Memory B cell (primary cell): ENCODE measurements at regions not wholly inside any gene's neighbourhood (a gene's known extent, or its start where the extent isn't known, plus 50 kb on each side); places are given as distances from the start of the nearest gene placed in this dataset.

Source experiments
- ATAC-seq: fragments of 150-1000 bp; cut with Tn5 transposase; 2 replicates; pipeline ENCODE4 v1.10.0; 2021; ENCODE audit warnings: low read depth, mild to moderate bottlenecking, moderate library complexity
- DNase-seq, 2 donors: peaks; one replicate each; pipeline ENCODE4 v3.0.0; 2022; ENCODE audit warnings: low spot score in 2 of 2
- H3K27ac Mint-ChIP-seq: one replicate; pipeline ENCODE4 v1.8.0; 2022; ENCODE audit warnings: mild to moderate bottlenecking, moderate library complexity, mixed read lengths
- H3K27me3 Mint-ChIP-seq: one replicate; pipeline ENCODE4 v1.8.0; 2022; ENCODE audit warnings: mixed read lengths
- H3K36me3 Mint-ChIP-seq: one replicate; pipeline ENCODE4 v1.8.0; 2022; ENCODE audit warnings: mild to moderate bottlenecking, mixed read lengths
- H3K4me1 Mint-ChIP-seq: one replicate; pipeline ENCODE4 v1.8.0; 2022; ENCODE audit warnings: mixed read lengths
- H3K4me3 Mint-ChIP-seq: one replicate; pipeline ENCODE4 v1.8.0; 2022; ENCODE audit warnings: mild to moderate bottlenecking, moderate library complexity, mixed read lengths
- H3K9me3 Mint-ChIP-seq: one replicate; pipeline ENCODE4 v1.8.0; 2022; ENCODE audit warnings: mixed read lengths

GRCh38 chr6:97790926-97791590 lies 508.0 kb upstream of the MMS22L start:
- ATAC-seq (no peak), DNase-seq (no peak)
- Mint-ChIP-seq H3K27me3 (no peaks in the 10 kb centered on the region), H3K27ac (no peak overlapping the region), H3K4me1 (no peaks in the 10 kb centered on the region), H3K4me3 (no peak overlapping the region), H3K9me3 (peaks cover 4% of the 10 kb centered on the region), H3K36me3 (no peaks in the 10 kb centered on the region)

- no peak overlapping the region for H3K27ac Mint-ChIP-seq
- no peaks in the 10 kb centered on the region for H3K27me3 Mint-ChIP-seq
- H3K4me1 Mint-ChIP-seq, result no peaks in the 10 kb centered on the region
- DNase-seq, result no peak
- no peak for ATAC-seq
- H3K4me3 Mint-ChIP-seq, result no peak overlapping the region
- no peaks in the 10 kb centered on the region for H3K36me3 Mint-ChIP-seq
- peaks cover 2% of the 10 kb centered on the region for H3K9me3 Mint-ChIP-seq
These were observed 522.6 kb upstream of the MMS22L start for GRCh38 chr6:97805596-97805995.

- no peaks in the 10 kb centered on the region for H3K9me3 Mint-ChIP-seq
- ATAC-seq (no peak), DNase-seq (no peak)
- no peak overlapping the region for H3K27ac Mint-ChIP-seq
- H3K4me1 Mint-ChIP-seq, result no peaks in the 10 kb centered on the region
- H3K4me3 Mint-ChIP-seq, result no peak overlapping the region
- no peaks in the 10 kb centered on the region for H3K36me3 Mint-ChIP-seq
- no peaks in the 10 kb centered on the region for H3K27me3 Mint-ChIP-seq
These were observed 529.9 kb upstream of the MMS22L start for GRCh38 chr6:97812940-97813339.

- no peak overlapping the region for H3K4me3 Mint-ChIP-seq
- no peaks in the 10 kb centered on the region for H3K36me3 Mint-ChIP-seq
These were observed 531.0 kb upstream of the MMS22L start for GRCh38 chr6:97813889-97814567.

GRCh38 chr6:97815301-97815812 lies 532.3 kb upstream of the MMS22L start:
- no peaks in the 10 kb centered on the region for H3K4me1 Mint-ChIP-seq
- H3K9me3 Mint-ChIP-seq, result no peaks in the 10 kb centered on the region
- H3K27me3 Mint-ChIP-seq, result no peaks in the 10 kb centered on the region
- H3K4me3 Mint-ChIP-seq, result no peak overlapping the region
- no peaks in the 10 kb centered on the region for H3K36me3 Mint-ChIP-seq
- no peak overlapping the region for H3K27ac Mint-ChIP-seq
- DNase-seq (no peak), ATAC-seq (no peak)

More at GRCh38 chr6:97813889-97814567, 531.0 kb upstream of the MMS22L start:
- H3K9me3 Mint-ChIP-seq, result no peaks in the 10 kb centered on the region
- H3K27ac Mint-ChIP-seq, result no peak overlapping the region
- H3K27me3 Mint-ChIP-seq, result no peaks in the 10 kb centered on the region
- DNase-seq (no peak), ATAC-seq (no peak)
- H3K4me1 Mint-ChIP-seq, result no peaks in the 10 kb centered on the region

- no peaks in the 10 kb centered on the region for H3K27me3 Mint-ChIP-seq
- ATAC-seq (no peak), DNase-seq (no peak)
- H3K36me3 Mint-ChIP-seq, result no peaks in the 10 kb centered on the region
- no peaks in the 10 kb centered on the region for H3K9me3 Mint-ChIP-seq
- H3K27ac Mint-ChIP-seq, result no peak overlapping the region
- H3K4me3 Mint-ChIP-seq, result no peak overlapping the region
- no peaks in the 10 kb centered on the region for H3K4me1 Mint-ChIP-seq
These were observed 533.5 kb upstream of the MMS22L start for GRCh38 chr6:97816526-97816925.

- no peak overlapping the region for H3K27ac Mint-ChIP-seq
- no peaks in the 10 kb centered on the region for H3K36me3 Mint-ChIP-seq
- no peaks in the 10 kb centered on the region for H3K4me1 Mint-ChIP-seq
- ATAC-seq, result no peak
- peaks cover 1% of the 10 kb centered on the region for H3K27me3 Mint-ChIP-seq
- no peak overlapping the region for H3K4me3 Mint-ChIP-seq
- peaks cover 2% of the 10 kb centered on the region for H3K9me3 Mint-ChIP-seq
- no peak for DNase-seq
These were observed 536.7 kb upstream of the MMS22L start for GRCh38 chr6:97819710-97820109.

- H3K4me1 Mint-ChIP-seq, result no peaks in the 10 kb centered on the region
- H3K9me3 Mint-ChIP-seq, result peaks cover 2% of the 10 kb centered on the region
- H3K27me3 Mint-ChIP-seq, result peaks cover 1% of the 10 kb centered on the region
- no peaks in the 10 kb centered on the region for H3K36me3 Mint-ChIP-seq
- no peak overlapping the region for H3K4me3 Mint-ChIP-seq
- DNase-seq, result no peak
- H3K27ac Mint-ChIP-seq, result no peak overlapping the region
- no peak for ATAC-seq
These were observed 537.4 kb upstream of the MMS22L start for GRCh38 chr6:97820400-97820799.

- no peaks in the 10 kb centered on the region for H3K36me3 Mint-ChIP-seq
- H3K27me3 Mint-ChIP-seq, result peaks cover 1% of the 10 kb centered on the region
- H3K4me1 Mint-ChIP-seq, result no peaks in the 10 kb centered on the region
- peaks cover 2% of the 10 kb centered on the region for H3K9me3 Mint-ChIP-seq
- no peak overlapping the region for H3K27ac Mint-ChIP-seq
- DNase-seq (no peak), ATAC-seq (no peak)
- H3K4me3 Mint-ChIP-seq, result no peak overlapping the region
These were observed 539.6 kb upstream of the MMS22L start for GRCh38 chr6:97822632-97823031.

- Mint-ChIP-seq H3K9me3 (no peaks in the 10 kb centered on the region), H3K27ac (no peak overlapping the region), H3K4me1 (no peaks in the 10 kb centered on the region), H3K4me3 (no peak overlapping the region), H3K36me3 (no peaks in the 10 kb centered on the region), H3K27me3 (no peaks in the 10 kb centered on the region)
- no peak for ATAC-seq
- no peak for DNase-seq
These were observed 558.7 kb upstream of the MMS22L start for GRCh38 chr6:97841763-97842162.

GRCh38 chr6:97842521-97842920 lies 559.5 kb upstream of the MMS22L start:
- H3K9me3 Mint-ChIP-seq, result no peaks in the 10 kb centered on the region
- no peaks in the 10 kb centered on the region for H3K36me3 Mint-ChIP-seq
- H3K27ac Mint-ChIP-seq, result no peak overlapping the region
- no peak for DNase-seq
- H3K4me1 Mint-ChIP-seq, result no peaks in the 10 kb centered on the region
- ATAC-seq, result no peak
- H3K27me3 Mint-ChIP-seq, result no peaks in the 10 kb centered on the region
- no peak overlapping the region for H3K4me3 Mint-ChIP-seq

GRCh38 chr6:97849390-97849789 lies 566.4 kb upstream of the MMS22L start:
- Mint-ChIP-seq H3K27me3 (no peaks in the 10 kb centered on the region), H3K36me3 (no peaks in the 10 kb centered on the region), H3K9me3 (no peaks in the 10 kb centered on the region), H3K4me3 (no peak overlapping the region), H3K27ac (no peak overlapping the region), H3K4me1 (no peaks in the 10 kb centered on the region)
- ATAC-seq (no peak), DNase-seq (no peak)

GRCh38 chr6:97850458-97851212 lies 567.6 kb upstream of the MMS22L start:
- Mint-ChIP-seq H3K27me3 (no peaks in the 10 kb centered on the region), H3K9me3 (no peaks in the 10 kb centered on the region), H3K4me1 (no peaks in the 10 kb centered on the region), H3K4me3 (no peak overlapping the region), H3K36me3 (no peaks in the 10 kb centered on the region), H3K27ac (no peak overlapping the region)
- DNase-seq (no peak), ATAC-seq (no peak)

GRCh38 chr6:97863697-97864096 lies 580.7 kb upstream of the MMS22L start:
- Mint-ChIP-seq H3K27me3 (no peaks in the 10 kb centered on the region), H3K4me1 (no peaks in the 10 kb centered on the region), H3K27ac (no peak overlapping the region), H3K36me3 (no peaks in the 10 kb centered on the region), H3K9me3 (no peaks in the 10 kb centered on the region), H3K4me3 (no peak overlapping the region)
- ATAC-seq (no peak), DNase-seq (no peak)
